Parathyroid adenoma (tissue), 2 donors: ENCODE measurements at regions not wholly inside any gene's neighbourhood (a gene's known extent, or its start where the extent isn't known, plus 50 kb on each side); places are given as distances from the start of the nearest gene placed in this dataset.

Experiments used
- H2AFZ ChIP-seq: fragments of 300-600 bp; sonication (generic); one replicate; pipeline ENCODE4 v1.7.0; 2017; ENCODE audit warnings: antibody characterized with exemption, mild to moderate bottlenecking
- H3K27ac ChIP-seq: fragments of 300-600 bp; sonication (generic); one replicate; pipeline ENCODE4 v1.7.0; 2017
- H3K27me3 ChIP-seq: fragments of 300-600 bp; sonication (generic); one replicate; pipeline ENCODE4 v1.7.0; 2017; ENCODE audit warnings: low read length; ENCODE audit not compliant: control insufficient read depth, insufficient read depth
- H3K36me3 ChIP-seq: fragments of 300-600 bp; sonication (generic); one replicate; pipeline ENCODE4 v1.7.0; 2017; ENCODE audit warnings: low read length; ENCODE audit not compliant: control insufficient read depth, insufficient read depth
- H3K4me1 ChIP-seq: fragments of 300-600 bp; sonication (generic); one replicate; pipeline ENCODE4 v1.7.0; 2017; ENCODE audit warnings: control low read depth
- H3K4me2 ChIP-seq: fragments of 300-600 bp; sonication (generic); one replicate; pipeline ENCODE4 v1.7.0; 2017; ENCODE audit warnings: low read length
- H3K4me3 ChIP-seq: fragments of 300-600 bp; sonication (generic); one replicate; pipeline ENCODE4 v1.7.0; 2017; ENCODE audit warnings: low read depth, low read length
- H3K79me2 ChIP-seq: fragments of 300-600 bp; sonication (generic); one replicate; pipeline ENCODE4 v1.7.0; 2017; ENCODE audit warnings: control low read depth
- H3K9ac ChIP-seq: fragments of 300-600 bp; sonication (generic); one replicate; pipeline ENCODE4 v1.7.0; 2017; ENCODE audit warnings: mild to moderate bottlenecking
- H3K9me3 ChIP-seq: fragments of 300-600 bp; sonication (generic); one replicate; pipeline ENCODE4 v1.7.0; 2017; ENCODE audit warnings: low read length; ENCODE audit not compliant: control insufficient read depth
- CTCF ChIP-seq: fragments of 300-600 bp; sonication (generic); IDR thresholded peaks from one replicate; pipeline ENCODE4 v1.7.0; 2017; ENCODE audit warnings: antibody characterized with exemption, mild to moderate bottlenecking
- donor health status: primary hyperparathyroidism.

GRCh38 chr7:156437021-156437614 lies 203.5 kb upstream of the RNF32 start:
- Histone ChIP-seq H3K79me2 (no peaks in the 10 kb centered on the region), H3K4me1 (no peaks in the 10 kb centered on the region), H3K9ac (no peak overlapping the region), H3K27me3 (no peaks in the 10 kb centered on the region), H2AFZ (no peak overlapping the region), H3K4me2 (no peak overlapping the region), H3K9me3 (no peaks in the 10 kb centered on the region), H3K4me3 (no peak overlapping the region), H3K36me3 (no peaks in the 10 kb centered on the region), H3K27ac (no peak overlapping the region)
- no peak for TF ChIP-seq CTCF

GRCh38 chr7:156435486-156436231 lies 204.9 kb upstream of the RNF32 start:
- Histone ChIP-seq H3K79me2 (no peaks in the 10 kb centered on the region), H3K4me3 (no peak overlapping the region), H3K36me3 (no peaks in the 10 kb centered on the region), H3K9ac (no peak overlapping the region), H3K27ac (no peak overlapping the region), H2AFZ (no peak overlapping the region), H3K27me3 (no peaks in the 10 kb centered on the region), H3K4me1 (no peaks in the 10 kb centered on the region), H3K4me2 (no peak overlapping the region), H3K9me3 (no peaks in the 10 kb centered on the region)
- no peak for TF ChIP-seq CTCF

GRCh38 chr7:156434706-156435105 lies 205.9 kb upstream of the RNF32 start:
- no peak overlapping the region for H2AFZ ChIP-seq
- no peaks in the 10 kb centered on the region for H3K9me3 ChIP-seq
- H3K4me3 ChIP-seq: no peak overlapping the region
- H3K36me3 ChIP-seq: no peaks in the 10 kb centered on the region
- no peak overlapping the region for H3K4me2 ChIP-seq
- H3K9ac ChIP-seq: no peak overlapping the region
- H3K79me2 ChIP-seq: no peaks in the 10 kb centered on the region
- H3K4me1 ChIP-seq: no peaks in the 10 kb centered on the region
- no peaks in the 10 kb centered on the region for H3K27me3 ChIP-seq
- H3K27ac ChIP-seq: no peak overlapping the region
- TF ChIP-seq CTCF: no peak

GRCh38 chr7:156432018-156432417 lies 208.6 kb upstream of the RNF32 start:
- H3K4me1 ChIP-seq: no peaks in the 10 kb centered on the region
- no peak overlapping the region for H3K27ac ChIP-seq
- H3K36me3 ChIP-seq: no peaks in the 10 kb centered on the region
- H3K4me2 ChIP-seq: no peak overlapping the region
- no peaks in the 10 kb centered on the region for H3K27me3 ChIP-seq
- TF ChIP-seq CTCF: no peak
- no peak overlapping the region for H3K4me3 ChIP-seq
- no peak overlapping the region for H2AFZ ChIP-seq
- H3K79me2 ChIP-seq: no peaks in the 10 kb centered on the region
- H3K9me3 ChIP-seq: no peaks in the 10 kb centered on the region
- no peak overlapping the region for H3K9ac ChIP-seq

- no peak overlapping the region for H2AFZ ChIP-seq
- no peak overlapping the region for H3K9ac ChIP-seq
- no peak overlapping the region for H3K4me2 ChIP-seq
- H3K4me3 ChIP-seq: no peak overlapping the region
- H3K27me3 ChIP-seq: no peaks in the 10 kb centered on the region
- H3K4me1 ChIP-seq: no peaks in the 10 kb centered on the region
- no peak for TF ChIP-seq CTCF
- H3K79me2 ChIP-seq: no peaks in the 10 kb centered on the region
- H3K36me3 ChIP-seq: no peaks in the 10 kb centered on the region
- no peaks in the 10 kb centered on the region for H3K9me3 ChIP-seq
- no peak overlapping the region for H3K27ac ChIP-seq
Measured at GRCh38 chr7:156430109-156430508, 210.5 kb upstream of the RNF32 start.
